ENCODE measurements at regions not wholly inside any gene's neighbourhood (a gene's known extent, or its start where the extent isn't known, plus 50 kb on each side); places are given as distances from the start of the nearest gene placed in this dataset.

GRCh38 chr5:98641671-98642070 is 131.8 kb upstream of the RGMB start:
- TF ChIP-seq CTCF (IDR thresholded peaks at IDR 0.05 in 4 of 5, conservative IDR thresholded peaks at IDR 0.05 in 1 of 5) (no peak), POLR2A (IDR thresholded peaks at IDR 0.05) (no peak)

Data from gastrocnemius medialis (tissue), 4 donors.